ENCODE measurements at regions not wholly inside any gene's neighbourhood (a gene's known extent, or its start where the extent isn't known, plus 50 kb on each side); places are given as distances from the start of the nearest gene placed in this dataset.

GRCh38 chr15:48062148-48062872 lies 58.5 kb upstream of the SLC24A5 start:
- Mint-ChIP-seq H3K27me3 (ENCODE audit: low read depth in 3 of 3) (peaks cover 0 to 3% (median 0%) of the 10 kb centered on the region in 3 donors), H3K4me3 (no peak overlapping the region), H3K9me3 (peaks cover 0 to 4% (median 0%) of the 10 kb centered on the region in 7 donors), H3K36me3 (no peaks in the 10 kb centered on the region), H3K4me1 (no peaks in the 10 kb centered on the region), H3K27ac (no peak overlapping the region)
- no CpG with 5 or more reads among the region's 11 CpGs for WGBS (ENCODE audit: insufficient coverage)
- Histone ChIP-seq H3K4me2 (replicated peaks; ENCODE audit: extremely low read depth, low read length, poor library complexity, severe bottlenecking) (no peak overlapping the region), H3K79me2 (ENCODE audit: insufficient read depth, low read length) (no peaks in the 10 kb centered on the region), H2AFZ (ENCODE audit: insufficient read depth, low read depth, low read length, poor library complexity, severe bottlenecking) (no peak overlapping the region), H4K20me1 (ENCODE audit: insufficient read depth, low read length) (no peaks in the 10 kb centered on the region), H3K9me3 (replicated peaks in 1 of 2; ENCODE audit: control insufficient read depth in 1 of 2, insufficient read depth in 1 of 2, low read length in 2 of 2) (peaks cover 0 to 4% of the 10 kb centered on the region in 2 donors), H3K4me1 (ENCODE audit: control insufficient read depth in 1 of 2, insufficient read depth in 2 of 2, low read length in 2 of 2) (no peaks in the 10 kb centered on the region), H3K9ac (ENCODE audit: insufficient read depth, low read length, poor library complexity, severe bottlenecking) (no peak overlapping the region), H3K4me3 (replicated peaks in 1 of 3; ENCODE audit: low read depth in 2 of 3, low read length in 3 of 3) (no peak overlapping the region), H3K27me3 (ENCODE audit: control insufficient read depth in 2 of 2, insufficient read depth in 2 of 2, low read length in 2 of 2) (no peaks in the 10 kb centered on the region), H3K27ac (ENCODE audit: low read depth in 1 of 2, low read length in 2 of 2) (no peak overlapping the region), H3K36me3 (replicated peaks in 1 of 2; ENCODE audit: control insufficient read depth in 1 of 2, insufficient read depth in 2 of 2, low read length in 2 of 2) (no peaks in the 10 kb centered on the region)
- DNase-seq, result no peak
- intact Hi-C loops (cut with micrococcal nuclease), result no loop called here
- no peak for TF ChIP-seq CTCF (IDR thresholded peaks at IDR 0.05)

- Mint-ChIP-seq H3K36me3 (no peaks in the 10 kb centered on the region), H3K27me3 (ENCODE audit: low read depth in 3 of 3) (peaks cover 0 to 3% (median 3%) of the 10 kb centered on the region in 3 donors)
Measured at GRCh38 chr15:48063411-48063985, 57.3 kb upstream of the SLC24A5 start.

More at GRCh38 chr15:48063411-48063985, 57.3 kb upstream of the SLC24A5 start:
- Mint-ChIP-seq H3K9me3 (peaks cover 0 to 4% (median 0%) of the 10 kb centered on the region in 7 donors), H3K4me1 (no peaks in the 10 kb centered on the region), H3K4me3 (no peak overlapping the region), H3K27ac (no peak overlapping the region)
- H3K79me2 ChIP-seq (ENCODE audit: insufficient read depth, low read length), result no peaks in the 10 kb centered on the region
- H4K20me1 ChIP-seq (ENCODE audit: insufficient read depth, low read length), result no peaks in the 10 kb centered on the region
- no peaks in the 10 kb centered on the region for H3K36me3 ChIP-seq (replicated peaks in 1 of 2; ENCODE audit: control insufficient read depth in 1 of 2, insufficient read depth in 2 of 2, low read length in 2 of 2)
- intact Hi-C loops (cut with micrococcal nuclease), result no loop called here
- H3K27ac ChIP-seq (ENCODE audit: low read depth in 1 of 2, low read length in 2 of 2), result no peak overlapping the region
- 94% methylated on average over 2 of the region's 2 CpGs for WGBS (ENCODE audit: insufficient coverage)
- H3K4me3 ChIP-seq (replicated peaks in 1 of 3; ENCODE audit: low read depth in 2 of 3, low read length in 3 of 3), result no peak overlapping the region
- no peaks in the 10 kb centered on the region for H3K4me1 ChIP-seq (ENCODE audit: control insufficient read depth in 1 of 2, insufficient read depth in 2 of 2, low read length in 2 of 2)
- no peaks in the 10 kb centered on the region for H3K27me3 ChIP-seq (ENCODE audit: control insufficient read depth in 2 of 2, insufficient read depth in 2 of 2, low read length in 2 of 2)
- TF ChIP-seq CTCF (IDR thresholded peaks at IDR 0.05), result no peak
- H3K9ac ChIP-seq (ENCODE audit: insufficient read depth, low read length, poor library complexity, severe bottlenecking), result no peak overlapping the region
- DNase-seq, result no peak
- no peak overlapping the region for H2AFZ ChIP-seq (ENCODE audit: insufficient read depth, low read depth, low read length, poor library complexity, severe bottlenecking)
- H3K9me3 ChIP-seq (replicated peaks in 1 of 2; ENCODE audit: control insufficient read depth in 1 of 2, insufficient read depth in 1 of 2, low read length in 2 of 2), result peaks cover 0 to 4% of the 10 kb centered on the region in 2 donors
- no peak overlapping the region for H3K4me2 ChIP-seq (replicated peaks; ENCODE audit: extremely low read depth, low read length, poor library complexity, severe bottlenecking)

Measured in CD14-positive monocyte (primary cell).